Heart right ventricle (tissue), 16 donors: ENCODE measurements at regions not wholly inside any gene's neighbourhood (a gene's known extent, or its start where the extent isn't known, plus 50 kb on each side); places are given as distances from the start of the nearest gene placed in this dataset.

Source experiments
- ATAC-seq, 8 donors: fragments of 200-7000 bp; cut with Tn5 transposase; one replicate each; pipeline ENCODE4 v1.9.1; 2020; ENCODE audit warnings: mild to moderate bottlenecking in 8 of 8, moderate library complexity in 8 of 8, moderate number of reproducible peaks in 1 of 8
- DNase-seq, 2 donors: peaks; one replicate each; pipeline ENCODE4 v3.0.0-alpha.2; 2020
- H3K27ac ChIP-seq, 10 donors: fragments of 200-600 bp; sonication (generic) in 2 of 10; one replicate each; pipeline versions ENCODE4 v1.5.0 to v1.8.0; 2020 to 2022; ENCODE audit warnings: mild to moderate bottlenecking in 3 of 10
- H3K27me3 ChIP-seq, 7 donors: fragments of 200-600 bp; one replicate each; pipeline ENCODE4 v1.8.0; 2021 to 2022; ENCODE audit warnings: mild to moderate bottlenecking in 2 of 7
- H3K36me3 ChIP-seq, 9 donors: fragments of 200-600 bp; sonication (generic) in 1 of 9; one replicate each; pipeline versions ENCODE4 v1.5.0 to v1.8.0; 2020 to 2022; ENCODE audit warnings: mild to moderate bottlenecking in 2 of 9
- H3K4me1 ChIP-seq, 9 donors: fragments of 200-600 bp; sonication (generic) in 1 of 9; one replicate each; pipeline versions ENCODE4 v1.5.0 to v1.8.0; 2020 to 2022; ENCODE audit warnings: mild to moderate bottlenecking in 4 of 9
- H3K4me3 ChIP-seq, 10 donors: fragments of 200-600 bp; sonication (generic) in 2 of 10; one replicate each; pipeline versions ENCODE4 v1.5.0 to v1.8.0; 2020 to 2022; ENCODE audit warnings: mild to moderate bottlenecking in 7 of 10, moderate library complexity in 2 of 10
- H3K9me3 ChIP-seq, 11 donors: fragments of 200-600 bp in 10 of 11; sonication (generic) in 2 of 11; one replicate each; pipeline versions ENCODE4 v1.5.0 to v1.8.0; 2013 to 2022; ENCODE audit warnings: mild to moderate bottlenecking in 2 of 11, control low read depth in 1 of 11, moderate library complexity in 1 of 11
- WGBS, 2 donors: extraction: QIAGEN DNeasy Blood & Tissue Kit; methylation state at CpG; one replicate each; pipeline ENCODE4 v1.1.7; 2013; ENCODE audit warnings: inconsistent platforms in 1 of 2; 5-methylcytosine and 5-hydroxymethylcytosine counted together
- intact Hi-C, 10 donors: fragments of 100-400 bp; cut with DNase I; formaldehyde crosslinking; loops; one replicate each; pipeline versions ENCODE4 v1.11.1 to v1.14.2; 2022
- TF ChIP-seq, protein P1 (sequence below), 9 donors: fragments of 200-600 bp; sonication (generic) in 2 of 9; IDR thresholded peaks; one replicate each; pipeline versions ENCODE4 v1.5.0 to v1.8.0; 2021 to 2022; ENCODE audit warnings: antibody characterized with exemption in 9 of 9, mild to moderate bottlenecking in 5 of 9, moderate library complexity in 1 of 9
- donor health status: Arrhythmogenic right ventricular cardiomyopathy.
- donor health status: ischemic (EF 13 %, LVEDD 7.1; RV severe dilation, severe dysfunction).
- donor health status: healthy with polysubstance abuse.
- donor health status: DM: no; HTN: yes; CAD: no.
- donor health status: DM: no; HTN: no; CAD: no.
- donor health status: ischemic (EF 25% LVEDD 6.9; RV normal size, moderate dysfunction).
- donor health status: ischemic (EF 25% LVEDD 5.7; RV mildly dilated, moderate dysfunction).
- donor health status: healthy.
- donor health status: DM: yes; HTN: yes; CAD: no.
- donor health status: Ischemic cardiomyopathy.
- donor health status: ischemic (EF 35%, LVEDD 5.7; RV mildly dilated, moderate dysfunction).
- donor health status: nonischemic (EF 11% LVEDD 7.7; RV severe dilation, severe dysfunction).
- donor health status: DM: yes; HTN: yes; CAD: no.
- donor health status: PGD.
- donor health status: ischemic (EF 29% LVEDD 5.4; RV normal size, mild dysfunction).
- donor health status: nonischemic (EF 23%, LVEDD 6.1; RV moderate dilation, normal function).

DNA sequence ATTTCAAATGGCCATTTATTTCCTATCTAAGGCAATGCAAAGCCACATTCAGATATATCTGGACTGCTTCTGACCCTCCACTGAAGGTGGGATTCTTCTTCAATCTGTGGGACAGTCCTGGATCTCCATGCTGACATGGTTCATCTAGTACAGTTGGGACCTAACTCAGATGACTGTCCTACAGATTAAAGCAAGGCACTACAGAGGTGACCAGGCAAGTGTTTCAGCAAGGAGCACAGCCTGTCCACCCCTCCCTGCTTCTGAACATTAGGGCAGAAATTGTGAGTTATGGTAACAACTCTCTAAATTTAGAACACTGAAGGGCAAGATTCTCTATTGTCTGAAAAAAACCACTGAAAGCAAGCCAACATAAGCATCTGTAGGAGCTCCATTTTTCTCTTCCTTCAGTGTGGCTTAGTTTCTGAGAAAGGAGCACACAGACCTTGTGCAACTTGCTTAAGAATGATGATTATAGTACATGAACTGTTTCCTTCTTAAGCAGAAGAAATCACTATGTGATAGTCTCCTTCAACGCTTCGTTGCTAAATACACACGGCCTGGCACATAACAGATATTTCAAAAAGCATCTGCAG lies 62.9 kb upstream of the BARX1 start:
- peak in 1 of 8 donors; percentile 22 for ATAC-seq

DNA sequence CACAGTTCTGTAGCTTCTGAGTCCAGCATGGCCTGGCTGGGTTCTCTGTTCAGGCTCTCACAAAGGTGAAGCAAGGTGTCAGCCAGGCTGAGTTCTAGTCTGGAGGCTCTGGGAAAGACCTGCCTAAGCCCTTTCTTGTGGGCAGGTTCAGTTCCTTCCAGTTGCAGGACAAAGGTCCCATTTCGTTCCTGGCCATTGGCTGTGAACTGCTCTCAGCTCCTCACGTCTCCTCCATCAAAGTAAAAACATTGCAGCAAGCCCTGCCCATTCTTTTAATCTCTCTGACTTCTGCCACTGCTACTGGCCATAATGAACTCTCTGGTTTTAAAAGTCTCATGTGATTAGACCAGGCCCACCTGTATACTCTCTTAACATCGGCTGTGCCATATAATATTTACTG lies 61.6 kb upstream of the BARX1 start:
- H3K4me3 ChIP-seq = no peak overlapping the region
- no peaks in the 10 kb centered on the region for H3K36me3 ChIP-seq
- ATAC-seq (no peak), DNase-seq (no peak)
- peaks cover 0 to 12% (median 0%) of the 10 kb centered on the region in 9 donors for H3K4me1 ChIP-seq
- WGBS, 2 donors = 95% methylated on average over 3 of the region's 3 CpGs
- intact Hi-C loops = loop anchor here in 1 of 10 donors (5.0 kb wide), 1 partner anchor 196 kb away; no protein-coding TSS in a partner anchor
- no peak overlapping the region for H3K27ac ChIP-seq
- H3K27me3 ChIP-seq = no peaks in the 10 kb centered on the region
- TF ChIP-seq, protein P1, sequence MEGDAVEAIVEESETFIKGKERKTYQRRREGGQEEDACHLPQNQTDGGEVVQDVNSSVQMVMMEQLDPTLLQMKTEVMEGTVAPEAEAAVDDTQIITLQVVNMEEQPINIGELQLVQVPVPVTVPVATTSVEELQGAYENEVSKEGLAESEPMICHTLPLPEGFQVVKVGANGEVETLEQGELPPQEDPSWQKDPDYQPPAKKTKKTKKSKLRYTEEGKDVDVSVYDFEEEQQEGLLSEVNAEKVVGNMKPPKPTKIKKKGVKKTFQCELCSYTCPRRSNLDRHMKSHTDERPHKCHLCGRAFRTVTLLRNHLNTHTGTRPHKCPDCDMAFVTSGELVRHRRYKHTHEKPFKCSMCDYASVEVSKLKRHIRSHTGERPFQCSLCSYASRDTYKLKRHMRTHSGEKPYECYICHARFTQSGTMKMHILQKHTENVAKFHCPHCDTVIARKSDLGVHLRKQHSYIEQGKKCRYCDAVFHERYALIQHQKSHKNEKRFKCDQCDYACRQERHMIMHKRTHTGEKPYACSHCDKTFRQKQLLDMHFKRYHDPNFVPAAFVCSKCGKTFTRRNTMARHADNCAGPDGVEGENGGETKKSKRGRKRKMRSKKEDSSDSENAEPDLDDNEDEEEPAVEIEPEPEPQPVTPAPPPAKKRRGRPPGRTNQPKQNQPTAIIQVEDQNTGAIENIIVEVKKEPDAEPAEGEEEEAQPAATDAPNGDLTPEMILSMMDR (IDR thresholded peaks at IDR 0.05) = no peak
- peaks cover 0 to 6% (median 0%) of the 10 kb centered on the region in 11 donors for H3K9me3 ChIP-seq

More for the DNA sequence above, 62.9 kb upstream of the BARX1 start:
- Histone ChIP-seq H3K27me3 (no peaks in the 10 kb centered on the region), H3K4me1 (peaks cover 0 to 12% (median 0%) of the 10 kb centered on the region in 9 donors), H3K4me3 (no peak overlapping the region), H3K36me3 (no peaks in the 10 kb centered on the region), H3K27ac (no peak overlapping the region), H3K9me3 (peaks cover 0 to 15% (median 0%) of the 10 kb centered on the region in 11 donors)
- intact Hi-C loops = loop anchor here in 1 of 10 donors (5.0 kb wide), 1 partner anchor 194 kb away; no protein-coding TSS in a partner anchor
- WGBS, 2 donors = 54 to 59% methylated on average over 3 of the region's 3 CpGs
- DNase-seq = no peak
- TF ChIP-seq, protein P1 (IDR thresholded peaks at IDR 0.05) = no peak

DNA sequence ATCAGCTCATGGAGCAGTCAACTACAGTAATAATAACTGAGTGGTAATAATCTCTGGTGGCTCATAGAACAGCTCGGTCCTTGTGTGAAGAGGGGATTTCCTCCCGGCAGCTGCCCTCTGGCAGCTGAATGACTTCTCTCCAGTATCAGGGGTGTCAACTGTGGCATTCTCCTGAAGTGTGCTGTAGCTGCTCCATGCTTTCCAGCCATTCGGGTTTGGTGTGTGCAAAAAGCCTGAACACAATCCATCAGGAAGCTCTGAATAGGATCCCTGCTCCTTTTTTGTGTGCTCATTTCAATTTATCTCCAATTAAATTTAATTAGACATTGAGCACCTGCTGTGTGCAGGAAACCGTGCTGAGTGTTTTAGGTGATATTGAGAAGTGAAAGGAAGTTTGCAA lies 59.8 kb upstream of the BARX1 start:
- intact Hi-C loops = loop anchor here in 8 of 10 donors (1.0 to 5.0 kb wide), 3 partner anchors 197 to 198 kb away; no protein-coding TSS in a partner anchor
- Histone ChIP-seq H3K27me3 (no peaks in the 10 kb centered on the region), H3K27ac (no peak overlapping the region), H3K9me3 (no peaks in the 10 kb centered on the region), H3K4me1 (peaks cover 0 to 16% (median 0%) of the 10 kb centered on the region in 9 donors), H3K36me3 (no peaks in the 10 kb centered on the region), H3K4me3 (no peak overlapping the region)
- WGBS, 2 donors = 36 to 37% methylated on average over 4 of the region's 4 CpGs
- TF ChIP-seq, protein P1 (IDR thresholded peaks at IDR 0.05) = no peak
- ATAC-seq (no peak), DNase-seq (no peak)

DNA sequence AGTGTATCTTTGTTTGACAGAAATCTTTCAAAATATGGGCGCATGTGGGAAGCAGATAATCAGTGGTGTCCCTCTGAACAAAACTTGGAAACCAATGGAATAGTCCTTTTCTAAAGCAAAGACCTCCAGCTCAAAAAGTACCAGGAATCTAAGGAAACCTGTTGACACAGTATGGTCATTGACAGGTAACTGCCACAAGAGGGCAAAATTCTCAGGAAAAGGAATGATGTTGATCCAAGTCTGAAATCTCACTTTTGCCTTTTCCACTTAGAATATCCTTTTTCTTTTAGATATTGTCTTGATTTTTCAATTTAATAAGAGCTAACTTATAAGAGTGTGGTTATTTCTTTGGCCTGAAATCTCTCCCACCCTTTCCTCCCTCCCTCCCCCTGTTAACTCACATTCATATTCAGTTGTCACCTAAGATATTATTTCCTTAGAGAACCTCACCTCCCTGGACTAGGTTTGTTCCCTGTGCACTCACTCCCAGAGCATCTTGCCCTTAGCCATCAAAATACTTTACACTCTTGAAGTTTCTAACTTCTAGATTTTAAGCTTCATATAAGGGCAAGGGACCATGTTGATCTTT lies 59.0 kb upstream of the BARX1 start:
- Histone ChIP-seq H3K4me3 (no peak overlapping the region), H3K36me3 (no peaks in the 10 kb centered on the region), H3K27me3 (no peaks in the 10 kb centered on the region), H3K27ac (no peak overlapping the region), H3K9me3 (no peaks in the 10 kb centered on the region), H3K4me1 (peaks cover 0 to 16% (median 0%) of the 10 kb centered on the region in 9 donors)
- DNase-seq = no peak
- ATAC-seq = peak in 1 of 8 donors; percentile 61
- TF ChIP-seq, protein P1 (IDR thresholded peaks at IDR 0.05) = peak; percentile 14 to 74 (median 63)
- WGBS, 2 donors = 41 to 51% methylated on average over 1 of the region's 1 CpG
- intact Hi-C loops = loop anchor here in 7 of 10 donors (1.0 to 5.0 kb wide), 3 partner anchors 198 to 199 kb away; no protein-coding TSS in a partner anchor
